Parathyroid adenoma (tissue), 2 donors: ENCODE measurements at regions not wholly inside any gene's neighbourhood (a gene's known extent, or its start where the extent isn't known, plus 50 kb on each side); places are given as distances from the start of the nearest gene placed in this dataset.

Experiments
- H2AFZ ChIP-seq: fragments of 300-600 bp; sonication (generic); one replicate; pipeline ENCODE4 v1.7.0; 2017; ENCODE audit warnings: antibody characterized with exemption, mild to moderate bottlenecking
- H3K27ac ChIP-seq: fragments of 300-600 bp; sonication (generic); one replicate; pipeline ENCODE4 v1.7.0; 2017
- H3K27me3 ChIP-seq: fragments of 300-600 bp; sonication (generic); one replicate; pipeline ENCODE4 v1.7.0; 2017; ENCODE audit warnings: low read length; ENCODE audit not compliant: control insufficient read depth, insufficient read depth
- H3K36me3 ChIP-seq: fragments of 300-600 bp; sonication (generic); one replicate; pipeline ENCODE4 v1.7.0; 2017; ENCODE audit warnings: low read length; ENCODE audit not compliant: control insufficient read depth, insufficient read depth
- H3K4me1 ChIP-seq: fragments of 300-600 bp; sonication (generic); one replicate; pipeline ENCODE4 v1.7.0; 2017; ENCODE audit warnings: control low read depth
- H3K4me2 ChIP-seq: fragments of 300-600 bp; sonication (generic); one replicate; pipeline ENCODE4 v1.7.0; 2017; ENCODE audit warnings: low read length
- H3K4me3 ChIP-seq: fragments of 300-600 bp; sonication (generic); one replicate; pipeline ENCODE4 v1.7.0; 2017; ENCODE audit warnings: low read depth, low read length
- H3K79me2 ChIP-seq: fragments of 300-600 bp; sonication (generic); one replicate; pipeline ENCODE4 v1.7.0; 2017; ENCODE audit warnings: control low read depth
- H3K9ac ChIP-seq: fragments of 300-600 bp; sonication (generic); one replicate; pipeline ENCODE4 v1.7.0; 2017; ENCODE audit warnings: mild to moderate bottlenecking
- H3K9me3 ChIP-seq: fragments of 300-600 bp; sonication (generic); one replicate; pipeline ENCODE4 v1.7.0; 2017; ENCODE audit warnings: low read length; ENCODE audit not compliant: control insufficient read depth
- CTCF ChIP-seq: fragments of 300-600 bp; sonication (generic); IDR thresholded peaks from one replicate; pipeline ENCODE4 v1.7.0; 2017; ENCODE audit warnings: antibody characterized with exemption, mild to moderate bottlenecking
- donor health status: primary hyperparathyroidism.

DNA sequence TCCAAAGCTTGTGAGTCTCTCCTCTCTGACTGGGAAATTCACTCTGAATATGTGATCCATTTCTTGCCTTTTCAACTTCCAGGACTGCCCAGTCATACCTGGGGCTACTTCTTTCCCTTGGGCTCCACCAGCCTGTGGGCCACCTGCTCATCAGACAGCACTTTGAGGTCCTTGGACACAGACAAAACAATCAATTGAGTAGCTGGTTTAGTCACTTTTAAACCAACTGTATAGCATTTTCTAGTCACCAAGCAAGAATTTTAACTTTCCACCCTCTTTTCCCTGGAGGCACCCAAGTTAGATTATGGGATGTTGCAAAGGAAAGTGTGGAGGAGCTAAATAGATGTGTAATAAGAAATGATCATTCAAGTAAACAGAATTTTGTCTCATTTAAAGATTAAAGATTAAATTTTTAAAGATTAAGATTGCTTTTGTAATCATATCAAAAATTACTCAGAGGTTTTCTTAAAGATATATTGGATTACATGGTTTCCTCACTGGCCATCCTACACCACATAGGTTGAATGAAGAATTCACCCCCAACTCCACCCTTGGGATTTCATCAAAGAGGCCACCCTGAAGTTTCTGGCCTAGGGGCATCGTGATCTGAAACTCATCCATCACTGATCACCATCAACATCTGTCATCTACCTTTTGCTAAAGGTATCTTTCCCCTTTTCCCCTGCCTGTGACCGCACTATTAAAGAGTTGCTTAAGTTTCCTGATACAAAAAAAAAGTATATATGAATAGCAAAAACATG is 219.2 kb upstream of the NR5A2 start:
- Histone ChIP-seq H3K4me2 (no peak overlapping the region), H3K36me3 (no peaks in the 10 kb centered on the region), H3K4me3 (no peak overlapping the region), H3K27me3 (no peaks in the 10 kb centered on the region), H3K4me1 (no peaks in the 10 kb centered on the region), H2AFZ (no peak overlapping the region), H3K9ac (no peak overlapping the region), H3K79me2 (no peaks in the 10 kb centered on the region), H3K27ac (no peak overlapping the region), H3K9me3 (no peaks in the 10 kb centered on the region)
- TF ChIP-seq CTCF = no peak

DNA sequence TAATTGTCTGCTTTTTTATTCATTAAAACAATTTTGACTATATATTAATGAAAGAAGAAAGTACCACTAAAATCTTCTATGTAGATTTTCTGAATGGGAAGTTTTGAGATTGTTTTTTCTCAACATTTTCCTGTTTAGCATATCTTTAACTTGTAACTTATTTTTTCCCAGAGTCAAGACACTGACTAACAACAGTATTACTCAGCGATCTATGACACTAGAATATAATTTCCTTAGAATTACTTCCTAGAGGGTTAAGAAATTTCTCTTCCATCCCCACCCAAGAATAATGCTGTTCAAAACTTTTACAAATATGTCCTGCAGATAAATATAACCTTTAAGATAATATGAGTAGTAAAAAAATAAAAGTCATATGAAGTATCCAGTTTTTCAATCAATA is 218.2 kb upstream of the NR5A2 start:
- no peak overlapping the region for H3K4me2 ChIP-seq
- TF ChIP-seq CTCF = no peak

DNA sequence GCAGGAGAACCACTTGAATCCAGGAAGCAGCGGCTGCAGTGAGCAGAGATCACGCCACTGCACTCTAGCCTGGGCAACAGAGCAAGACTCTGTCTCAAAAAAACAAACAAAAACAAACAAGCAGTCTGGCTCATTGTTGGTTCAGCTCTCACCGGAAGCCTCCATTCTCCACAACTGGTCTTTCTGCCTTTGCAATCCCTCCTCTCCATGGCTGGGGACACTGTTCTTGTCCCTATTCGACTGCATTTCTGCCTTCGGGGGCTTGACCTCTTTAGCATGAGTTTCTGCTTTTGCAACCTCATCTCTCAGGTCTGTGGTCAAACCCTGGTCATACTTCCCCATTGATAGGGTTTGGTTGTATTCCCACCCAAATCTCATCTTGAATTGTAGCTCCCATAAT is 216.3 kb upstream of the NR5A2 start:
- Histone ChIP-seq H3K9me3 (no peaks in the 10 kb centered on the region), H3K4me3 (no peak overlapping the region), H3K36me3 (no peaks in the 10 kb centered on the region), H3K79me2 (no peaks in the 10 kb centered on the region), H3K4me2 (no peak overlapping the region), H3K4me1 (no peaks in the 10 kb centered on the region), H2AFZ (no peak overlapping the region), H3K27me3 (no peaks in the 10 kb centered on the region), H3K9ac (no peak overlapping the region), H3K27ac (no peak overlapping the region)
- no peak for TF ChIP-seq CTCF

More for the DNA sequence above, 218.2 kb upstream of the NR5A2 start:
- Histone ChIP-seq H3K9me3 (no peaks in the 10 kb centered on the region), H3K79me2 (no peaks in the 10 kb centered on the region), H2AFZ (no peak overlapping the region), H3K27me3 (no peaks in the 10 kb centered on the region), H3K36me3 (no peaks in the 10 kb centered on the region), H3K27ac (no peak overlapping the region), H3K4me3 (no peak overlapping the region), H3K4me1 (no peaks in the 10 kb centered on the region), H3K9ac (no peak overlapping the region)

- H3K27ac ChIP-seq = no peak overlapping the region
- no peak overlapping the region for H3K4me2 ChIP-seq
- H3K4me3 ChIP-seq = no peak overlapping the region
- no peak overlapping the region for H2AFZ ChIP-seq
- no peak overlapping the region for H3K9ac ChIP-seq
- H3K79me2 ChIP-seq = no peaks in the 10 kb centered on the region
- H3K36me3 ChIP-seq = no peaks in the 10 kb centered on the region
- no peaks in the 10 kb centered on the region for H3K9me3 ChIP-seq
- H3K27me3 ChIP-seq = no peaks in the 10 kb centered on the region
- TF ChIP-seq CTCF = no peak
- H3K4me1 ChIP-seq = no peaks in the 10 kb centered on the region
Measured at GRCh38 chr1:199813198-199813597, 214.3 kb upstream of the NR5A2 start.

GRCh38 chr1:199815947-199816346 is 211.6 kb upstream of the NR5A2 start:
- H3K27me3 ChIP-seq = no peaks in the 10 kb centered on the region
- no peak overlapping the region for H3K27ac ChIP-seq
- no peaks in the 10 kb centered on the region for H3K79me2 ChIP-seq
- no peaks in the 10 kb centered on the region for H3K9me3 ChIP-seq
- no peak overlapping the region for H3K4me3 ChIP-seq
- H3K4me2 ChIP-seq = no peak overlapping the region
- no peak for TF ChIP-seq CTCF
- no peak overlapping the region for H3K9ac ChIP-seq
- H2AFZ ChIP-seq = no peak overlapping the region
- no peaks in the 10 kb centered on the region for H3K4me1 ChIP-seq
- no peaks in the 10 kb centered on the region for H3K36me3 ChIP-seq
